ENCODE measurements at regions not wholly inside any gene's neighbourhood (a gene's known extent, or its start where the extent isn't known, plus 50 kb on each side); places are given as distances from the start of the nearest gene placed in this dataset.

GRCh38 chr6:129923530-129924250 lies 62.6 kb upstream of the TMEM244 start:
- in situ Hi-C loops (cut with HindIII; ENCODE audit: low pct_unique_long_range_greater_than_20kb, low sequenced_read_pairs) = no loop called here
- no peak for DNase-seq (ENCODE audit: low read depth, low spot score)

GRCh38 chr6:129921169-129921817 lies 60.2 kb upstream of the TMEM244 start:
- DNase-seq (ENCODE audit: low read depth, low spot score) = no peak
- in situ Hi-C loops (cut with HindIII; ENCODE audit: low pct_unique_long_range_greater_than_20kb, low sequenced_read_pairs) = no loop called here

GRCh38 chr6:129920103-129920798 lies 59.1 kb upstream of the TMEM244 start:
- in situ Hi-C loops (cut with HindIII; ENCODE audit: low pct_unique_long_range_greater_than_20kb, low sequenced_read_pairs) = no loop called here
- no peak for DNase-seq (ENCODE audit: low read depth, low spot score)

GRCh38 chr6:129911732-129912131 lies 50.6 kb upstream of the TMEM244 start:
- no peak for DNase-seq (ENCODE audit: low read depth, low spot score)
- in situ Hi-C loops (cut with HindIII; ENCODE audit: low pct_unique_long_range_greater_than_20kb, low sequenced_read_pairs) = no loop called here

Data from SK-MEL-5 (cell line).